RPMI8226 (cell line): ENCODE measurements at regions not wholly inside any gene's neighbourhood (a gene's known extent, or its start where the extent isn't known, plus 50 kb on each side); places are given as distances from the start of the nearest gene placed in this dataset.
"Not testable (repeated sequence)": the region's sequence is repeated elsewhere in the genome, so short reads cannot be mapped to it uniquely, and the experiment has no call there.

Experiments used
- DNase-seq: peaks from one replicate; pipeline ENCODE4 v3.0.0-alpha.2; 2015

GRCh38 chr21:39080366-39080765 is 102.9 kb downstream of the PSMG1 start:
- no peak for DNase-seq

DNA sequence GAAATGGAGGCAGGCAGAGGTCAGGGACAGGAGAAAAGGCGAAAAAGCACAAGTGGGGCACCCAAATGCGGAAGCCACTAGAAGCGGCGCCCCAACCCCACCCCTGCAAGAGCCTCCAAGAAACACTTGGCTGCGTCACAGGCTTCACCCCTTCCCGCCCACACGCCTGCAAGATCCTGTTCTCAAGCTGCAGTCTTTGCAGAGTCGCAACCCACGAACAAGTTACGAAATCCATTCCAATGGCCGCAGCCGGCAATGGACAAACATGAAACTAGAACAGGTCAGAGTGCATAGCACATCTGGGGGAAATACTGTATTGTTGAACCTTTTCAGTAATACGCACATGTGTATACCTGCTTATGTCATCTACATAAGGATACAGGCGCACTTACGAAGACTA is 103.6 kb downstream of the PSMG1 start:
- DNase-seq = no peak

DNA sequence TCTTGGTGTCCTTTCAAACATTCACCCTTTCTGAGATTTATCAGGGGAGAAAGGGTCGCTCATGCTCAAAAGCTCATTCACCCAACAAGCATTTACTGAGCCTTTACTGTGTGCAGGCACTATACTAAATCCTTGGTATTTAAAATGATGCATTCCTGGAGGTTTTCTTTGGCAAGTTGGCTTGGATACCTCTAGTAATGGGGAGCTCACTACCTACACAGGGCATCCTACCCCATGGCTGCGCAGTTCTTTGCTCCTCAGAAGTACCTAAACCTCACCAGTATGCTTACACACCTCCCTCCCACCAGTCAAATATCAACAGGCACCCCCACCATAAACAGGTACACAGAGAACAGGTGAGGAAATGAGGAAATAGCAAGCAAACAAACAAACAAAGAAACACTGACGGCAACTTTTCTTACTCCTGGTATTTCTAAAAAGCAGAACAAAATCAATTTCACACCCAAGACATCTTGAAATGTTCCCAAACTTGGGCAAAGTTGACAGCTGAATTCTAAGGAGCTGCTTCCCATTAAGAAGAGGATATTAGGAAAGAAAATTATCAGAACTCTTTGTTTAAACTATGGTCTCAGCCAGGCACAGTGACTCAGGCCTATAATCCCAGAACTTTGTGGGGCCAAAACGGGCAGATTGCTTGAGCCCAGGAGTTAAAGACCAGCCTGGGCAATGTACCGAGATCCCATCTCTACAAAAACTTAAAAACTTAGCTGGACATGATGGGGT is 104.8 kb downstream of the PSMG1 start:
- no peak for DNase-seq

DNA sequence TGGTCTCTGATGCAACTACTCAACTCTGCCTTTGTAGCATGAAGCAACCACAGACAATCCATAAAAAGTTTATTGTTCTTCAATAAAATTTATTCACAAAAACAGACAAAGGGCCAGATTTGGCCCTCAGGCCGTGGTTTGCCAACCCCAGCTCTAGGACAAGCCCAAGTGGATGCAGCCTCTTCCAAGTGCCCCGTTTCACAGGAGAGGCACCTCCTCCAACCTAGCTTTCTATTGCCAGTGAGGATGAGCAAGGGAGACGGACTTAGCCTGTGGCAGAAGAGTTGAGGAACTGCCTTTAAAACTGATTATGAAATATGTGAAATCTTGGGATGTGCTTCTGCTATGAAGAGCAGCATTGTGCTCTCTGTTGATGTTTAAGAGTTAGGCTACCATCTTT is 105.4 kb downstream of the PSMG1 start:
- DNase-seq = no peak

GRCh38 chr21:39074508-39074907 is 108.7 kb downstream of the PSMG1 start:
- no peak for DNase-seq

DNA sequence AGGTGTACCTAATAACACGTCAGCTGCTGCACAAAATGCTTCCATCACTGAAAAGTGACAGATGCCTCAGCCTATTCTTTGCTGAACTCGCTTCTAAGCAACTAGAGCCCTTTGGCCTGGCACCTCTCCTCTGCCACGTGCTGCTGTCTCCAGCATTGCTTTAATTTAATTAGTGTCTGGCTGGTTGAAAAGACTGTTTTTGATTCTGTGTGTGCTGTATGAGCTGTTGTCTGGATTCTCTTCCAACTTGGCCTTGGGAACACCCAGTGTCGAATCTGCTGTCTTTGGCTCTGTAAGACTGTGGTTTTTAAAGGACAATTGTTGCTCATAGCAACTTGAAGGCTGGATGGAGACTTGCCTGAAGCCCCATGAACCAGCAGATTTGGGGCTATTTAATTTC is 109.5 kb downstream of the PSMG1 start:
- DNase-seq = no peak

GRCh38 chr21:39073063-39073462 is 110.2 kb downstream of the PSMG1 start:
- DNase-seq = no peak

- no peak for DNase-seq
Observed at GRCh38 chr21:39072468-39072867, 110.8 kb downstream of the PSMG1 start.

DNA sequence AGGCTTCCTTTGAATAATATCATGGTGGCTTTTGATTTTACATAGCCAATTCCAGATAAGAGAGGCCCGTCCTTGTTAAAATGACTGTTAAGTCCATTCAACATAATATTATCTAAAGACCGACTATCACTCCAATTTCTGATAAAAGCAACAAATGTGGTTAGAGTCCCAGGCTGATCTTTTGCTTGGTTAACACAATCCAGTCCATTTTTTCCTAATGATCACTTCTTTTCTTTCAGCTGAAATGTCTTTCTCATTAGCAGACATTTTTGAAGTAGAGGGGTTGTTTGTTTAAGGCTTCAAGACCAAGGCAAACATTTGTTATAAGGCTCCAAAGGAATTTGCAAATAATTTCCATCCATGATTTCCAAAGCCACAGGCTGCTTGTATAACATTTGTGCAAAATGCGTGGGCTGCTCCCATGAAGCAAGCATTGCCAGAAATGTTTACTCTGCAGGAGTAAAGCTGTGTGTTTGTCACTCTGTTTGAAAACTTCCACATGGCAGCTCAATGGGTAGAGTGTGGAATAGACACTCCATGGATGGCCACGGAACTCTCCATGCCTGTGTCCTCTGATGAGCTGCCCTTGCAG is 111.5 kb downstream of the PSMG1 start:
- DNase-seq = no peak

- DNase-seq = not testable (repeated sequence)
Observed at GRCh38 chr21:39069856-39070255, 113.4 kb downstream of the PSMG1 start.

- no peak for DNase-seq
Observed at GRCh38 chr21:39066829-39067780, 116.1 kb downstream of the PSMG1 start.

- no peak for DNase-seq
Observed at GRCh38 chr21:39065917-39066316, 117.3 kb downstream of the PSMG1 start.

- peak; percentile 41 for DNase-seq
Observed at GRCh38 chr21:39064325-39065012, 118.8 kb downstream of the PSMG1 start.

DNA sequence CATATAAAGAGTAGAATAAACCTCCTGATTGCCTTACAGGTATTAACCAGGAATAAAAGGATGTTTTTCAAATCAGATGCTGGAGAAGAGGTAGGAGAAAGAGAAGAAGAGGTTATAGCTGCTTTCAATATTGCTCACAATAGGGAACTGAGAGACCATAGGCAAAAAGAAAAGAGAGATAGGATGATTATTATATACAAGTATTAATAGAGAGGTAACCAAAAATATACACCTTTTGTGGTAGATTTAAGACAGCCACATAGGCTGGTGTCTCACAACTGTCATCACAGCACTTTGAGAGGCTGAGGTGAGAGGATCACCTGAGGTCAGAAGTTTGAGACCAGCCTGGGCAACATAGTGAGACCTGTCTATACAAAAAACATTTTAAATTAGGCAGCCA is 119.7 kb downstream of the PSMG1 start:
- DNase-seq = no peak

GRCh38 chr21:39062196-39062595 is 121.1 kb downstream of the PSMG1 start:
- DNase-seq = no peak

- no peak for DNase-seq
Observed at GRCh38 chr21:39061766-39062165, 121.5 kb downstream of the PSMG1 start.

DNA sequence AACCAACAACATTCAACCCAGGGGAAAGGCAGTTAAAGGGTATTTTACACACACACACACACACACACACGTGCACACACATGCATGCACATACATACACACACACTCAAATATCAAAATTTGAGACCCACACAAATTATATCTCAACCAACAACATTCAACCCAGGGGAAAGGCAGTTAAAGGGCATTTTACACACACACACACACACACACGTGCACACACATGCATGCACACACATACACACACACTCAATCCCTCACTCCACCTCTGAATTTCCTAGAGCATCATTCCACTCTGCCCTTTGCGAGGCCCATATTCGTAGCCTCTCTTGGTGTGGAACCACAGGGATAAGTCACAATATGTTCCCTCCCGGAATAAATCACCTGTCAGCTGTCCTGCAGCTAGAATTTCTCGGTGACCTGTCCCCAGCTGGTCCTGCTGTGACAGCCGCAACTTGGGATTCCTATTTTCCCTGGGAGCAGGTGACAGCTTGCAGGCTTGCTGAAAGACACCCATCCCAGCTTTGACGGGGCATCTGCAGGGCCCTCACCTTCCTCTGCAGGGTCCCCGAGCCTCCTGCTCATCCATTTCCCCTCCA is 122.7 kb downstream of the PSMG1 start:
- no peak for DNase-seq

DNA sequence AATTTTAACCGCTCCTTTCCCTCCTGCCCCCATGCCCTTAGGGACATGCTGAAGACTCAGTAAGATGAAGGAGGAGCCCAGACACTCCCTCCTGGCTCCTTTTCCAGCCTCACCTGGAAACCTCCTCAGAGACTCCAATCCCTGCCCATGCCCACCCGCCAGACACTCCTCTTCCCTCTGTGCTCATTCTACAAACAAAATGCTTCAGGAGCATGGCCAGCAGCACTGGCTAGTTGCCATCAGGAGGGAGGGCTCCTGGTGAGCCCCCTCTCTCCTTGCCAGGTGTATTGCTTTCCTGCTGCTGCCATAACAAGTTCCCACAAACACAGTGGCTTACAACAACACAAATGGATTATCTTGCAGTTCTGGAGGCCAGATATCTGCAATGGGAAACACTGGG is 126.1 kb downstream of the PSMG1 start:
- peak; percentile 72 for DNase-seq

GRCh38 chr21:39056636-39057035 is 126.6 kb downstream of the PSMG1 start:
- DNase-seq = no peak

GRCh38 chr21:39055167-39055767 is 128.0 kb downstream of the PSMG1 start:
- DNase-seq = no peak

DNA sequence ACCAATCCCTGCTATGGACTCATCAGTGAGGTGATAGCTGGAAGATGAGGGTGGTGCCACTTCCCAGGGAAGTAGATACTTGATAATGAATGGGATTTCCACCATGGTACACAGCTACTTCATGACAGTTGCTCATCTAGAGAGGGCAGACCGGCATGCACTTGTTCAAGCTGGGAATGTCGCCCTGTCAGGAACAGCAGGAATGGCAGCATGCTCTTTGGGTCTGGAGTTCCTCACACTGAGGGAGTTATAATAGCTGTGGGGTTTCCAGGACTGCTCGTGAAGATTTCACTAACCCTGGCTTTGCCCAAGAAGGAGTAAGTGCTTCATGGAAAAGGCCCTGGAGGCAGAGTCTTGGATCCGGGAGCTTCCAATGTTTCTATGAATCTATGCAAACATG is 129.2 kb downstream of the PSMG1 start:
- no peak for DNase-seq

- DNase-seq = no peak
Observed at GRCh38 chr21:39053126-39053525, 130.1 kb downstream of the PSMG1 start.
